Lower lobe of right lung (tissue), 2 donors: ENCODE measurements at regions not wholly inside any gene's neighbourhood (a gene's known extent, or its start where the extent isn't known, plus 50 kb on each side); places are given as distances from the start of the nearest gene placed in this dataset.

Experiments
- ATAC-seq, 2 donors: fragments of 200-7000 bp; cut with Tn5 transposase; one replicate each; pipeline ENCODE4 v1.9.1; 2020 to 2022; ENCODE audit warnings: mild to moderate bottlenecking in 2 of 2, moderate library complexity in 2 of 2
- DNase-seq: peaks from one replicate; pipeline ENCODE4 v3.0.0-alpha.2; 2020
- H3K27ac ChIP-seq: fragments of 200-600 bp; one replicate; pipeline ENCODE4 v1.8.0; 2022
- H3K27me3 ChIP-seq: fragments of 200-600 bp; one replicate; pipeline ENCODE4 v1.8.0; 2022; ENCODE audit warnings: low read depth
- H3K36me3 ChIP-seq: fragments of 200-600 bp; one replicate; pipeline ENCODE4 v1.8.0; 2022; ENCODE audit warnings: mild to moderate bottlenecking
- H3K4me1 ChIP-seq: fragments of 200-600 bp; one replicate; pipeline ENCODE4 v1.8.0; 2022
- H3K4me3 ChIP-seq: fragments of 200-600 bp; one replicate; pipeline ENCODE4 v1.8.0; 2022; ENCODE audit warnings: mild to moderate bottlenecking
- H3K9me3 ChIP-seq: fragments of 200-600 bp; one replicate; pipeline ENCODE4 v1.8.0; 2022
- intact Hi-C: fragments of 100-400 bp; cut with DNase I; formaldehyde crosslinking; loops from one replicate; pipeline ENCODE4 v1.11.0; 2022
- TF ChIP-seq, protein P1 (sequence below): fragments of 200-600 bp; IDR thresholded peaks from one replicate; pipeline ENCODE4 v1.8.0; 2022; ENCODE audit warnings: antibody characterized with exemption, mild to moderate bottlenecking
- donor health status: DM: no; HTN: yes; CAD: no; lungs with severe emphysema.

- H3K4me3 ChIP-seq = no peak overlapping the region
- ATAC-seq = no peak
- intact Hi-C loops = no loop called here
These were observed 59.6 kb upstream of the CYYR1 start for GRCh38 chr21:26632691-26633090.

DNA sequence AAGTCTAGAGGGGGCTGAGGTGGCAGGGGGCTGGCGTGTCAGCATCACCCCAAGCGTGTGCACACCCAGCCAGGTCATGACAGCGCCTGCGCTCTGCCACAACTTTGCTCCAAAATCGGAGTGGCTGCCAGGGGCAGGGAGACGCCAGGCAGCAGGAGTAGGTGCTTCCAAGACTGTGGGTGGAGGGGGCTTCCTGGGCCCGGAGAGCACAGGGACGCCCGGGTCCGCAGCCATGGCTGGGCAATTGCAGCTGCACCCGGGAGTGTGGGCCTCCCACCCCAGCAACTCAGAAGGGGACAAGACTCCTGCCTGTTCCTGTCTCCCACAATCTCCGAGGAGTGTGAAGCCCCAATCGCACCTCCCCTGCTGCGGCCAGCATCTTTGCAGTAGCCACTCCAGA lies 53.1 kb upstream of the CYYR1 start:
- H3K4me3 ChIP-seq = no peak overlapping the region
- TF ChIP-seq, protein P1, sequence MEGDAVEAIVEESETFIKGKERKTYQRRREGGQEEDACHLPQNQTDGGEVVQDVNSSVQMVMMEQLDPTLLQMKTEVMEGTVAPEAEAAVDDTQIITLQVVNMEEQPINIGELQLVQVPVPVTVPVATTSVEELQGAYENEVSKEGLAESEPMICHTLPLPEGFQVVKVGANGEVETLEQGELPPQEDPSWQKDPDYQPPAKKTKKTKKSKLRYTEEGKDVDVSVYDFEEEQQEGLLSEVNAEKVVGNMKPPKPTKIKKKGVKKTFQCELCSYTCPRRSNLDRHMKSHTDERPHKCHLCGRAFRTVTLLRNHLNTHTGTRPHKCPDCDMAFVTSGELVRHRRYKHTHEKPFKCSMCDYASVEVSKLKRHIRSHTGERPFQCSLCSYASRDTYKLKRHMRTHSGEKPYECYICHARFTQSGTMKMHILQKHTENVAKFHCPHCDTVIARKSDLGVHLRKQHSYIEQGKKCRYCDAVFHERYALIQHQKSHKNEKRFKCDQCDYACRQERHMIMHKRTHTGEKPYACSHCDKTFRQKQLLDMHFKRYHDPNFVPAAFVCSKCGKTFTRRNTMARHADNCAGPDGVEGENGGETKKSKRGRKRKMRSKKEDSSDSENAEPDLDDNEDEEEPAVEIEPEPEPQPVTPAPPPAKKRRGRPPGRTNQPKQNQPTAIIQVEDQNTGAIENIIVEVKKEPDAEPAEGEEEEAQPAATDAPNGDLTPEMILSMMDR = no peak
- peaks cover 10% of the 10 kb centered on the region for H3K9me3 ChIP-seq
- ATAC-seq (no peak), DNase-seq (no peak)
- no peak overlapping the region for H3K27ac ChIP-seq
- no peaks in the 10 kb centered on the region for H3K27me3 ChIP-seq
- no peaks in the 10 kb centered on the region for H3K4me1 ChIP-seq
- H3K36me3 ChIP-seq = no peaks in the 10 kb centered on the region
- intact Hi-C loops = no loop called here

More at GRCh38 chr21:26632691-26633090, 59.6 kb upstream of the CYYR1 start:
- H3K4me1 ChIP-seq = no peaks in the 10 kb centered on the region
- no peak for DNase-seq
- H3K27me3 ChIP-seq = no peaks in the 10 kb centered on the region
- TF ChIP-seq, protein P1 = no peak
- H3K27ac ChIP-seq = no peak overlapping the region
- no peaks in the 10 kb centered on the region for H3K36me3 ChIP-seq
- H3K9me3 ChIP-seq = peaks cover 14% of the 10 kb centered on the region

- no peak for DNase-seq
These were observed 52.0 kb upstream of the CYYR1 start for GRCh38 chr21:26624983-26625519.

More at GRCh38 chr21:26624983-26625519, 52.0 kb upstream of the CYYR1 start:
- TF ChIP-seq, protein P1 = no peak
- H3K36me3 ChIP-seq = no peaks in the 10 kb centered on the region
- H3K27me3 ChIP-seq = no peaks in the 10 kb centered on the region
- intact Hi-C loops = no loop called here
- no peak overlapping the region for H3K27ac ChIP-seq
- no peaks in the 10 kb centered on the region for H3K4me1 ChIP-seq
- H3K9me3 ChIP-seq = peaks cover 10% of the 10 kb centered on the region
- ATAC-seq = no peak
- H3K4me3 ChIP-seq = no peak overlapping the region
